ENCODE measurements at regions not wholly inside any gene's neighbourhood (a gene's known extent, or its start where the extent isn't known, plus 50 kb on each side); places are given as distances from the start of the nearest gene placed in this dataset.

DNA sequence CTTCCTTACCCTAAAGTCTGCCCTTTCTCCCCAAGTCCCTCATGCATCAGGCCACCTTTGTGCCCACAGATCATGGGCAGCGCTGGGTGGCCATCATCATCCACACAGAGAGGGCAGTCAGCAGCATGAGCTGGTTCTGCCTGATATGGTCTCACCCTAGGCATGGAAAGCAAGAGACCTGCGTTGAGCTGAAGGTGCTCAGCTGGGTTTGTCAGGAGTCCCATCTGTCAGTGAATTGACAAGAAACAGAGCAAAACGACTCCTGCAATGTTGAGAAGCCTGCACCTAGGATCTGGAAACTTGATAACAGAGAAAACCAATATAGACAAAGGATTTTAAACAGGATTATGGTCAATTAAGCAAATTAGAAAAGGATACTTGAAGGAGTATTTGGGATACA is 242.7 kb upstream of the PRSS1 start:
- TF ChIP-seq CTCF (IDR thresholded peaks at IDR 0.05) (no peak), POLR2A (IDR thresholded peaks at IDR 0.05) (no peak)

All from testis (tissue), 2 donors.